SK-N-SH (cell line): ENCODE measurements at regions not wholly inside any gene's neighbourhood (a gene's known extent, or its start where the extent isn't known, plus 50 kb on each side); places are given as distances from the start of the nearest gene placed in this dataset.

Experiments used
- CTCF ChIA-PET: fragments of 300-600, 350-600 bp; formaldehyde crosslinking; extraction: SDS; loops from one replicate; lab custom pipeline; 2021; lab: Yijun Ruan, JAX
- POLR2A ChIA-PET: fragments of 350-600 bp; sonication (Branson Sonifier 250); formaldehyde crosslinking; extraction: SDS; loops from one replicate; lab custom pipeline; 2020; ENCODE audit warnings: antibody characterized with exemption, inconsistent platforms; lab: Yijun Ruan, JAX
- DNase-seq: peaks from one replicate; pipeline ENCODE4 v3.0.0; 2012
- H2AFZ ChIP-seq: fragments of 200-600 bp; sonication (generic); 2 replicates; pipeline ENCODE4 v1.8.1; 2016; ENCODE audit warnings: antibody characterized with exemption, mild to moderate bottlenecking, low read depth
- H3F3A ChIP-seq: fragments of 200-600 bp; sonication (generic); replicated peaks from 2 replicates; pipeline ENCODE3; 2016; ENCODE audit warnings: antibody characterized with exemption, mild to moderate bottlenecking; ENCODE audit not compliant: insufficient read depth
- H3K27ac ChIP-seq, 2 experiments: fragments of 200-500 bp in 1 of 2; fragments of 200-600 bp in 1 of 2; sonication (Bioruptor generic) in 1 of 2; sonication (generic), shearing (Covaris generic) in 1 of 2; 2 replicates each; pipeline versions ENCODE4 v1.5.1 to v1.6.1; 2014 to 2016; ENCODE audit warnings: low read depth in 2 of 2, inconsistent platforms in 1 of 2, low read length in 1 of 2, mild to moderate bottlenecking in 1 of 2, mixed read lengths in 1 of 2
- H3K27me3 ChIP-seq: fragments of 200-600 bp; sonication (generic), shearing (Covaris generic); 2 replicates; pipeline ENCODE4 v1.6.1; 2016; ENCODE audit warnings: mixed run types; ENCODE audit not compliant: insufficient read depth
- H3K36me3 ChIP-seq, 2 experiments: fragments of 200-500 bp in 1 of 2; fragments of 200-600 bp in 1 of 2; sonication (Bioruptor generic) in 1 of 2; sonication (generic) in 1 of 2; replicated peaks in 1 of 2; 2 replicates each; pipeline versions ENCODE3 to v1.5.1; 2014 to 2016; ENCODE audit warnings: low read length in 1 of 2, mild to moderate bottlenecking in 1 of 2; ENCODE audit not compliant: insufficient read depth in 2 of 2, control insufficient read depth in 1 of 2
- H3K4me1 ChIP-seq, 2 experiments: fragments of 200-500 bp in 1 of 2; fragments of 200-600 bp in 1 of 2; sonication (Bioruptor generic) in 1 of 2; sonication (generic), shearing (Covaris generic) in 1 of 2; 2 replicates each; pipeline versions ENCODE4 v1.5.1 to v1.6.1; 2014 to 2016; ENCODE audit warnings: low read depth in 1 of 2, low read length in 1 of 2, mixed run types in 1 of 2; ENCODE audit not compliant: insufficient read depth in 2 of 2, control insufficient read depth in 1 of 2
- H3K4me2 ChIP-seq: fragments of 200-600 bp; sonication (generic), shearing (Covaris generic); 2 replicates; pipeline ENCODE4 v1.6.1; 2017; ENCODE audit warnings: mixed run types
- H3K4me3 ChIP-seq, 2 experiments: fragments of 200-500 bp in 1 of 2; fragments of 200-600 bp in 1 of 2; sonication (Bioruptor generic) in 1 of 2; sonication (generic), shearing (Covaris generic) in 1 of 2; 2 replicates each; pipeline versions ENCODE4 v1.5.1 to v1.8.1; 2014 to 2016; ENCODE audit warnings: low read depth in 2 of 2, inconsistent platforms in 1 of 2, low read length in 1 of 2, mild to moderate bottlenecking in 1 of 2, mixed read lengths in 1 of 2, moderate library complexity in 1 of 2
- H3K79me2 ChIP-seq: fragments of 200-600 bp; sonication (generic); 2 replicates; pipeline ENCODE4 v1.8.1; 2017; ENCODE audit warnings: mild to moderate bottlenecking; ENCODE audit not compliant: insufficient read depth
- H3K9ac ChIP-seq: fragments of 200-600 bp; sonication (generic); 2 replicates; pipeline ENCODE4 v1.6.1; 2017; ENCODE audit warnings: mixed run types
- H3K9me2 ChIP-seq: fragments of 200-600 bp; sonication (generic); 2 replicates; pipeline ENCODE4 v1.6.1; 2017; ENCODE audit warnings: mixed run types
- H3K9me3 ChIP-seq: fragments of 200-600 bp; sonication (generic); 2 replicates; pipeline ENCODE4 v1.6.1; 2017; ENCODE audit warnings: mixed run types, mild to moderate bottlenecking, moderate library complexity
- H4K20me1 ChIP-seq: fragments of 200-600 bp; sonication (generic); 2 replicates; pipeline ENCODE4 v1.6.1; 2017; ENCODE audit warnings: mild to moderate bottlenecking, mixed run types; ENCODE audit not compliant: insufficient read depth
- CHD2 ChIP-seq: fragments of 150-350 bp; IDR thresholded peaks from 2 replicates; pipeline ENCODE4 v1.6.1; 2018; ENCODE audit warnings: low read length; ENCODE audit not compliant: partially characterized antibody
- ELF1 ChIP-seq: IDR thresholded peaks from 2 replicates; pipeline ENCODE4 v1.4.0; 2012
- FOXJ3 ChIP-seq: sonication (generic); formaldehyde crosslinking; IDR thresholded peaks from 2 replicates; pipeline ENCODE4 v1.5.1; 2020; ENCODE audit warnings: mild to moderate bottlenecking, missing genetic modification reagents
- FOXM1 ChIP-seq: IDR thresholded peaks from 2 replicates; pipeline ENCODE4 v1.4.0; 2012; ENCODE audit warnings: low read depth, mild to moderate bottlenecking
- GABPA ChIP-seq: IDR thresholded peaks from 2 replicates; pipeline ENCODE4 v1.4.0; 2012; ENCODE audit warnings: low read depth, mild to moderate bottlenecking
- JUND ChIP-seq: IDR thresholded peaks from 2 replicates; pipeline ENCODE4 v1.4.0; 2012
- MEF2A ChIP-seq: IDR thresholded peaks from 2 replicates; pipeline ENCODE4 v1.4.0; 2012; ENCODE audit warnings: low read depth, borderline replicate concordance
- MXI1 ChIP-seq: IDR thresholded peaks from 2 replicates; pipeline ENCODE4 v1.6.1; 2012; ENCODE audit warnings: mild to moderate bottlenecking, low read depth, low read length, improper control_type of control experiment
- NFIC ChIP-seq: IDR thresholded peaks from 2 replicates; pipeline ENCODE4 v1.4.0; 2012; ENCODE audit warnings: borderline replicate concordance
- NRF1 ChIP-seq: IDR thresholded peaks from 2 replicates; pipeline ENCODE4 v1.6.1; 2012; ENCODE audit warnings: low read depth, mild to moderate bottlenecking, low read length
- PBX3 ChIP-seq: IDR thresholded peaks from 2 replicates; pipeline ENCODE4; 2012
- POLR2AphosphoS5 ChIP-seq: IDR thresholded peaks from 2 replicates; pipeline ENCODE4 v1.6.1; 2012; ENCODE audit warnings: low read depth, low read length
- RCOR1 ChIP-seq: fragments of 150-350 bp; IDR thresholded peaks from 2 replicates; pipeline ENCODE4 v1.6.1; 2017; ENCODE audit warnings: antibody characterized with exemption, low read length
- RFX5 ChIP-seq: IDR thresholded peaks from 2 replicates; pipeline ENCODE4 v1.6.1; 2012; ENCODE audit warnings: mild to moderate bottlenecking, improper control_type of control experiment, low read length
- RXRA ChIP-seq: IDR thresholded peaks from 2 replicates; pipeline ENCODE4 v1.4.0; 2012; ENCODE audit warnings: low read depth, mild to moderate bottlenecking, borderline replicate concordance
- SMC3 ChIP-seq: IDR thresholded peaks from 2 replicates; pipeline ENCODE4 v1.6.1; 2012; ENCODE audit warnings: low read depth, low read length, improper control_type of control experiment
- TAF1 ChIP-seq: IDR thresholded peaks from 2 replicates; pipeline ENCODE4 v1.6.1; 2012; ENCODE audit warnings: low read depth, mild to moderate bottlenecking, low read length, moderate library complexity, borderline replicate concordance
- TCF12 ChIP-seq: IDR thresholded peaks from 2 replicates; pipeline ENCODE4 v1.4.0; 2012
- YY1 ChIP-seq: IDR thresholded peaks from 2 replicates; pipeline ENCODE4 v1.4.0; 2012; ENCODE audit warnings: low read depth, mild to moderate bottlenecking
- WGBS: methylation state at CpG from one replicate; pipeline ENCODE4 v1.1.6; 2017; ENCODE audit warnings: low lambda C conversion rate; 5-methylcytosine and 5-hydroxymethylcytosine counted together
- TF ChIP-seq, protein P1 (sequence below): IDR thresholded peaks from 2 replicates; pipeline ENCODE4 v1.4.0; 2012; ENCODE audit warnings: low read depth, borderline replicate concordance
- TF ChIP-seq, protein P2 (sequence below): fragments of 200-600 bp; sonication (generic); IDR thresholded peaks from 2 replicates; pipeline ENCODE4 v1.6.1; 2017; ENCODE audit warnings: antibody characterized with exemption, mild to moderate bottlenecking, moderate library complexity
- TF ChIP-seq, protein P3 (sequence below): IDR thresholded peaks from 2 replicates; pipeline ENCODE4 v1.4.0; 2012; ENCODE audit warnings: low read depth
- TF ChIP-seq, protein P4 (sequence below): fragments of 150-350 bp; IDR thresholded peaks from 2 replicates; pipeline ENCODE4 v1.6.1; 2016; ENCODE audit warnings: mild to moderate bottlenecking, low read depth, low read length
- TF ChIP-seq, protein P5 (sequence below): IDR thresholded peaks from 2 replicates; pipeline ENCODE4 v1.4.0; 2012; ENCODE audit warnings: low read depth, borderline replicate concordance

- no peaks in the 10 kb centered on the region for H3K9me3 ChIP-seq
- DNase-seq: no peak
- H3K4me3 ChIP-seq: no peak overlapping the region
- no peaks in the 10 kb centered on the region for H3K36me3 ChIP-seq
- no peak overlapping the region for H3K9ac ChIP-seq
- H3K4me2 ChIP-seq: no peak overlapping the region
- TF ChIP-seq SMC3: no peak
- no peak for TF ChIP-seq MXI1
- no peak for TF ChIP-seq RFX5
- TF ChIP-seq TAF1: no peak
- no peak for TF ChIP-seq YY1
- TF ChIP-seq RXRA: no peak
- TF ChIP-seq, protein P1, sequence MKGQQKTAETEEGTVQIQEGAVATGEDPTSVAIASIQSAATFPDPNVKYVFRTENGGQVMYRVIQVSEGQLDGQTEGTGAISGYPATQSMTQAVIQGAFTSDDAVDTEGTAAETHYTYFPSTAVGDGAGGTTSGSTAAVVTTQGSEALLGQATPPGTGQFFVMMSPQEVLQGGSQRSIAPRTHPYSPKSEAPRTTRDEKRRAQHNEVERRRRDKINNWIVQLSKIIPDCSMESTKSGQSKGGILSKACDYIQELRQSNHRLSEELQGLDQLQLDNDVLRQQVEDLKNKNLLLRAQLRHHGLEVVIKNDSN: no peak
- TF ChIP-seq JUND: no peak
- TF ChIP-seq FOXM1: no peak
- no peaks in the 10 kb centered on the region for H3K79me2 ChIP-seq
- H3K27ac ChIP-seq: no peak overlapping the region
- H4K20me1 ChIP-seq: no peaks in the 10 kb centered on the region
- H3F3A ChIP-seq: no peaks in the 10 kb centered on the region
- H3K27me3 ChIP-seq: no peaks in the 10 kb centered on the region
- POLR2A ChIA-PET: no interaction called here
- 3% methylated on average over 6 of the region's 6 CpGs for WGBS
- no peaks in the 10 kb centered on the region for H3K9me2 ChIP-seq
- H3K4me1 ChIP-seq: no peaks in the 10 kb centered on the region
- no peak overlapping the region for H2AFZ ChIP-seq
- CTCF ChIA-PET: no interaction called here
These were observed 311.2 kb downstream of the AACS start for GRCh38 chr12:125376422-125376821.

DNA sequence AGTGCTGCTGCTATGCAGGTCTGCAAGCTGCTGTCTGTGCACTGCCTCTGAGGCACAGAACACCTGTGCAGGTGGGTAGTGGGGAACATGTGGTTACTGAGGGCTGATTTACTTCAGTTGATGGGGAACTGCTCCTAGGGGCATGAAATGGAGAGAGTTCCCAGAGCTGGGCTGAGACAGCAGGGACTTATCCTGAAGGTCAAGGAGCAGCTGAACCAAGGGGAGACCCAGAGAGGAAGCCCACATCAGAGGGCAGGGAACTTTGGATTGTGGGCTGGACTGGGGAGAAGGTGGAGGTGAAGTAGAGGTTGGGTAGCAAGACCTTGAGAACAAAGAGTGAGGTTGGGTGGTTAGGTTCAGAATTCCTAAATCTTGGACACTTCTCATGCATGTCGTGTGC, 311.9 kb downstream of the AACS start:
- 0% methylated on average over 1 of the region's 1 CpG for WGBS
- POLR2A ChIA-PET: no interaction called here
- TF ChIP-seq, protein P2, sequence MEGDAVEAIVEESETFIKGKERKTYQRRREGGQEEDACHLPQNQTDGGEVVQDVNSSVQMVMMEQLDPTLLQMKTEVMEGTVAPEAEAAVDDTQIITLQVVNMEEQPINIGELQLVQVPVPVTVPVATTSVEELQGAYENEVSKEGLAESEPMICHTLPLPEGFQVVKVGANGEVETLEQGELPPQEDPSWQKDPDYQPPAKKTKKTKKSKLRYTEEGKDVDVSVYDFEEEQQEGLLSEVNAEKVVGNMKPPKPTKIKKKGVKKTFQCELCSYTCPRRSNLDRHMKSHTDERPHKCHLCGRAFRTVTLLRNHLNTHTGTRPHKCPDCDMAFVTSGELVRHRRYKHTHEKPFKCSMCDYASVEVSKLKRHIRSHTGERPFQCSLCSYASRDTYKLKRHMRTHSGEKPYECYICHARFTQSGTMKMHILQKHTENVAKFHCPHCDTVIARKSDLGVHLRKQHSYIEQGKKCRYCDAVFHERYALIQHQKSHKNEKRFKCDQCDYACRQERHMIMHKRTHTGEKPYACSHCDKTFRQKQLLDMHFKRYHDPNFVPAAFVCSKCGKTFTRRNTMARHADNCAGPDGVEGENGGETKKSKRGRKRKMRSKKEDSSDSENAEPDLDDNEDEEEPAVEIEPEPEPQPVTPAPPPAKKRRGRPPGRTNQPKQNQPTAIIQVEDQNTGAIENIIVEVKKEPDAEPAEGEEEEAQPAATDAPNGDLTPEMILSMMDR: no peak
- no peak for TF ChIP-seq TAF1
- TF ChIP-seq, protein P3, sequence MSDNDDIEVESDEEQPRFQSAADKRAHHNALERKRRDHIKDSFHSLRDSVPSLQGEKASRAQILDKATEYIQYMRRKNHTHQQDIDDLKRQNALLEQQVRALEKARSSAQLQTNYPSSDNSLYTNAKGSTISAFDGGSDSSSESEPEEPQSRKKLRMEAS: no peak
- TF ChIP-seq, protein P1: no peak
- no peak for TF ChIP-seq POLR2AphosphoS5
- no peak for TF ChIP-seq JUND
- TF ChIP-seq MEF2A: no peak
- no peak for TF ChIP-seq CHD2
- no peak for TF ChIP-seq FOXJ3 (CRISPR knock-in tag)
- TF ChIP-seq GABPA: no peak
- no peak for TF ChIP-seq PBX3
- TF ChIP-seq ELF1: no peak
- TF ChIP-seq, protein P4, sequence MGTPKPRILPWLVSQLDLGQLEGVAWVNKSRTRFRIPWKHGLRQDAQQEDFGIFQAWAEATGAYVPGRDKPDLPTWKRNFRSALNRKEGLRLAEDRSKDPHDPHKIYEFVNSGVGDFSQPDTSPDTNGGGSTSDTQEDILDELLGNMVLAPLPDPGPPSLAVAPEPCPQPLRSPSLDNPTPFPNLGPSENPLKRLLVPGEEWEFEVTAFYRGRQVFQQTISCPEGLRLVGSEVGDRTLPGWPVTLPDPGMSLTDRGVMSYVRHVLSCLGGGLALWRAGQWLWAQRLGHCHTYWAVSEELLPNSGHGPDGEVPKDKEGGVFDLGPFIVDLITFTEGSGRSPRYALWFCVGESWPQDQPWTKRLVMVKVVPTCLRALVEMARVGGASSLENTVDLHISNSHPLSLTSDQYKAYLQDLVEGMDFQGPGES: no peak
- no peak for TF ChIP-seq RCOR1
- TF ChIP-seq NRF1: no peak
- TF ChIP-seq SMC3: no peak
- no peak for TF ChIP-seq NFIC
- no peak for TF ChIP-seq TCF12
- TF ChIP-seq, protein P5, sequence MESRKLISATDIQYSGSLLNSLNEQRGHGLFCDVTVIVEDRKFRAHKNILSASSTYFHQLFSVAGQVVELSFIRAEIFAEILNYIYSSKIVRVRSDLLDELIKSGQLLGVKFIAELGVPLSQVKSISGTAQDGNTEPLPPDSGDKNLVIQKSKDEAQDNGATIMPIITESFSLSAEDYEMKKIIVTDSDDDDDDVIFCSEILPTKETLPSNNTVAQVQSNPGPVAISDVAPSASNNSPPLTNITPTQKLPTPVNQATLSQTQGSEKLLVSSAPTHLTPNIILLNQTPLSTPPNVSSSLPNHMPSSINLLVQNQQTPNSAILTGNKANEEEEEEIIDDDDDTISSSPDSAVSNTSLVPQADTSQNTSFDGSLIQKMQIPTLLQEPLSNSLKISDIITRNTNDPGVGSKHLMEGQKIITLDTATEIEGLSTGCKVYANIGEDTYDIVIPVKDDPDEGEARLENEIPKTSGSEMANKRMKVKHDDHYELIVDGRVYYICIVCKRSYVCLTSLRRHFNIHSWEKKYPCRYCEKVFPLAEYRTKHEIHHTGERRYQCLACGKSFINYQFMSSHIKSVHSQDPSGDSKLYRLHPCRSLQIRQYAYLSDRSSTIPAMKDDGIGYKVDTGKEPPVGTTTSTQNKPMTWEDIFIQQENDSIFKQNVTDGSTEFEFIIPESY: no peak
- TF ChIP-seq, all 33 proteins: peak for 0

More for the DNA sequence above, 311.9 kb downstream of the AACS start:
- no peak overlapping the region for H3K9ac ChIP-seq
- no peak overlapping the region for H3K4me3 ChIP-seq
- no peaks in the 10 kb centered on the region for H3F3A ChIP-seq
- no peaks in the 10 kb centered on the region for H3K36me3 ChIP-seq
- H3K4me2 ChIP-seq: no peak overlapping the region
- no peaks in the 10 kb centered on the region for H3K27me3 ChIP-seq
- H3K79me2 ChIP-seq: no peaks in the 10 kb centered on the region
- CTCF ChIA-PET: interaction anchor here (0.7 kb wide), 1 partner anchor 194 kb away, joined by 3 read pairs; no protein-coding TSS in a partner anchor
- no peaks in the 10 kb centered on the region for H3K9me2 ChIP-seq
- H3K4me1 ChIP-seq: no peaks in the 10 kb centered on the region
- no peaks in the 10 kb centered on the region for H3K9me3 ChIP-seq
- H4K20me1 ChIP-seq: no peaks in the 10 kb centered on the region
- no peak overlapping the region for H3K27ac ChIP-seq
- no peak overlapping the region for H2AFZ ChIP-seq
- DNase-seq: no peak
